ENCODE measurements at regions not wholly inside any gene's neighbourhood (a gene's known extent, or its start where the extent isn't known, plus 50 kb on each side); places are given as distances from the start of the nearest gene placed in this dataset.

GRCh38 chr13:97564956-97565355 lies 131.0 kb downstream of the RAP2A start:
- TF ChIP-seq CTCF (IDR thresholded peaks at IDR 0.05) (no peak), POLR2AphosphoS5 (IDR thresholded peaks at IDR 0.05; ENCODE audit: insufficient read depth in 1 of 2, low read depth in 1 of 2) (no peak)

All from vagina (tissue), 2 donors.